ENCODE measurements at regions not wholly inside any gene's neighbourhood (a gene's known extent, or its start where the extent isn't known, plus 50 kb on each side); places are given as distances from the start of the nearest gene placed in this dataset.

- TF ChIP-seq, protein P1, sequence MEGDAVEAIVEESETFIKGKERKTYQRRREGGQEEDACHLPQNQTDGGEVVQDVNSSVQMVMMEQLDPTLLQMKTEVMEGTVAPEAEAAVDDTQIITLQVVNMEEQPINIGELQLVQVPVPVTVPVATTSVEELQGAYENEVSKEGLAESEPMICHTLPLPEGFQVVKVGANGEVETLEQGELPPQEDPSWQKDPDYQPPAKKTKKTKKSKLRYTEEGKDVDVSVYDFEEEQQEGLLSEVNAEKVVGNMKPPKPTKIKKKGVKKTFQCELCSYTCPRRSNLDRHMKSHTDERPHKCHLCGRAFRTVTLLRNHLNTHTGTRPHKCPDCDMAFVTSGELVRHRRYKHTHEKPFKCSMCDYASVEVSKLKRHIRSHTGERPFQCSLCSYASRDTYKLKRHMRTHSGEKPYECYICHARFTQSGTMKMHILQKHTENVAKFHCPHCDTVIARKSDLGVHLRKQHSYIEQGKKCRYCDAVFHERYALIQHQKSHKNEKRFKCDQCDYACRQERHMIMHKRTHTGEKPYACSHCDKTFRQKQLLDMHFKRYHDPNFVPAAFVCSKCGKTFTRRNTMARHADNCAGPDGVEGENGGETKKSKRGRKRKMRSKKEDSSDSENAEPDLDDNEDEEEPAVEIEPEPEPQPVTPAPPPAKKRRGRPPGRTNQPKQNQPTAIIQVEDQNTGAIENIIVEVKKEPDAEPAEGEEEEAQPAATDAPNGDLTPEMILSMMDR (IDR thresholded peaks at IDR 0.05): no peak
- no peak for TF ChIP-seq POLR2A (IDR thresholded peaks at IDR 0.05)
These were observed 241.6 kb downstream of the SYK start for GRCh38 chr9:91043056-91043810.

All from esophagus squamous epithelium (tissue), 4 donors.